C4-2B (cell line): ENCODE measurements at regions not wholly inside any gene's neighbourhood (a gene's known extent, or its start where the extent isn't known, plus 50 kb on each side); places are given as distances from the start of the nearest gene placed in this dataset.

Experiments used
- H3K27ac ChIP-seq: fragments of 450-650 bp; 2 replicates; pipeline ENCODE4 v1.5.1; 2017
- CTCF ChIP-seq: fragments of 450-650 bp; conservative IDR thresholded peaks from 2 replicates; pipeline ENCODE4 v1.5.1; 2017; ENCODE audit warnings: mild to moderate bottlenecking
- ZFX ChIP-seq: fragments of 450-650 bp; IDR thresholded peaks from 2 replicates; pipeline ENCODE4 v1.6.1; 2017

DNA sequence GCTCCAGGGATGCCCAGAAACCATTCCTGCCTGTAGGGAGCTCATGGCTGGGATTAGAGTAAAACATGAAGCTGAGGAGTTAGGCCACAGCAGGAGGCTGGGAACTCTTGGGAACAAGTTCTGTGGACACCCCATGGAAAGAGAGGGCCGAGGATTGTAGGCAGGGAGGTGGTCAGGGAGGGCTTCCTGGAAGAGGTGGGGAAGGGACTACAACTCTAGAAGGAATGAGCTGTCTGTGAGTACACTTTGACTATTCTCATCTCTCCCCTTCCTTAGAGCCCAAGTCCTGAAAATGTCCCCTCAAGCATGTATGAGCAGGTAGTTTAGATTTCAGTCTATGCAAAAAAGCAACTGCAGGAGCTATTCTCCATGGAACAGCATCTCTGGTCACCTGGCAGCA, 139.9 kb upstream of the GLI2 start:
- TF ChIP-seq CTCF (no peak), ZFX (no peak)
- H3K27ac ChIP-seq: no peak overlapping the region

GRCh38 chr2:120596191-120596811, 139.4 kb upstream of the GLI2 start:
- TF ChIP-seq CTCF (no peak), ZFX (no peak)
- H3K27ac ChIP-seq: no peak overlapping the region

DNA sequence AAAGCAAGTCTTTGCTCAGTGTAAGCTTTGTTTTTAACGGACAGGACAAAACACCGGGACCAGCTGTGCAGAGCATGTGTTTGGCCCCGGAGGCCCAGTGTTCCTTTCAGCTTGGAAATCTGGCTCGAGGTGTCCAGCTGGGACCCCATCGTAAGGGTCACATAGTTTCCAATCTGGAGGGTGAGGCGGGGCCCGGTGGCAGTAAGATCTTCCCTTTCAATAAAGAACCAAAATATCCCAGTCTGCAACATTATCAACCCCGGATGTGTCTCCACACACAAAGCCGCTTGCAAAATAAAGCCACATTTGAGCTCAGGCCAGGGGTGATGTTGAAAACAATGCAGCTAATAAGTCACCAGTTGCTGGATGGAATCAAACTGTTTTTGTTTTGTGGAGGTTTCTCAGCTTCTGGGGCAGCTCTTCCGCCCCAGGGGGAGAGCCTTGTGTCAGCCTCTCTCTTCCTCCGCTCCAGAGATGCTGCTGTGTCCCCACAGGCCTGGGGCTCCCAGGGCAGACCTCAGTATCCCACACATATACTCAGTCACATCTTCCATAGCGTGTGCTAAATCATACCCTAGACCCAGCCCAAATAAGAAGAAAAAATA, 138.6 kb upstream of the GLI2 start:
- TF ChIP-seq ZFX: no peak
- TF ChIP-seq CTCF: no peak
- no peak overlapping the region for H3K27ac ChIP-seq

- H3K27ac ChIP-seq: no peak overlapping the region
- no peak for TF ChIP-seq ZFX
- TF ChIP-seq CTCF: no peak
These were observed 138.0 kb upstream of the GLI2 start for GRCh38 chr2:120597595-120598193.

- no peak overlapping the region for H3K27ac ChIP-seq
- no peak for TF ChIP-seq ZFX
- TF ChIP-seq CTCF: no peak
These were observed 137.3 kb upstream of the GLI2 start for GRCh38 chr2:120598416-120598815.

- no peak for TF ChIP-seq CTCF
- no peak for TF ChIP-seq ZFX
- H3K27ac ChIP-seq: no peak overlapping the region
These were observed 136.6 kb upstream of the GLI2 start for GRCh38 chr2:120599072-120599471.

GRCh38 chr2:120599656-120600055, 136.0 kb upstream of the GLI2 start:
- no peak for TF ChIP-seq ZFX
- TF ChIP-seq CTCF: no peak
- H3K27ac ChIP-seq: no peak overlapping the region
